Peyer's patch (tissue), 4 donors: ENCODE measurements at regions not wholly inside any gene's neighbourhood (a gene's known extent, or its start where the extent isn't known, plus 50 kb on each side); places are given as distances from the start of the nearest gene placed in this dataset.

ENCODE experiments used
- POLR2A ChIP-seq, 2 donors: fragments of 450-650 bp; IDR thresholded peaks; one replicate each; pipeline ENCODE4 v1.5.1; 2017; ENCODE audit warnings: antibody characterized with exemption in 2 of 2, mild to moderate bottlenecking in 2 of 2, moderate library complexity in 2 of 2
- TF ChIP-seq, protein P1 (sequence below), 6 experiments: fragments of 450-650 bp in 4 of 6; fragments of 200-600 bp in 2 of 6; sonication (generic) in 1 of 6; IDR thresholded peaks; one replicate each; pipeline ENCODE4 v1.5.1; 2017 to 2019; ENCODE audit warnings: antibody characterized with exemption in 6 of 6, mild to moderate bottlenecking in 3 of 6, moderate library complexity in 1 of 6

DNA sequence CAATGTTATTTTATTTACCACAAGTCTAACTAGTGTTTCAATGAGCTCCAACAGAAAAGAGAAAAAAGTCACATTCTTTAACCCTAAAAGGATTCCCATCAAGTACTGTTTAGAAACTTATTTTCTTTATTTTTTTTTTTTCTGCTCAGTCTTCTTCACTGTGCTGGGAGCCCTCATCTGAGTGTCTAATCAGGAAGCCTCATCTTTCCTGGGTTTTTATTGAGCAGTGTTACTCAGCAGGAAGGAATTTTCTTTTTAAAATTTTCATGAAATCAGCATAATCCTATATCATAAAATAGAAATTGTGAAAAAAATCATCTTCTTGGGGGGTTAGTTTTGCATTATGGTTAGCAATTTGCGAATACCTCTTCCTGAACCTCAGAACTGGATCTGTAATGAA lies 453.8 kb downstream of the CDH2 start:
- TF ChIP-seq, protein P1, sequence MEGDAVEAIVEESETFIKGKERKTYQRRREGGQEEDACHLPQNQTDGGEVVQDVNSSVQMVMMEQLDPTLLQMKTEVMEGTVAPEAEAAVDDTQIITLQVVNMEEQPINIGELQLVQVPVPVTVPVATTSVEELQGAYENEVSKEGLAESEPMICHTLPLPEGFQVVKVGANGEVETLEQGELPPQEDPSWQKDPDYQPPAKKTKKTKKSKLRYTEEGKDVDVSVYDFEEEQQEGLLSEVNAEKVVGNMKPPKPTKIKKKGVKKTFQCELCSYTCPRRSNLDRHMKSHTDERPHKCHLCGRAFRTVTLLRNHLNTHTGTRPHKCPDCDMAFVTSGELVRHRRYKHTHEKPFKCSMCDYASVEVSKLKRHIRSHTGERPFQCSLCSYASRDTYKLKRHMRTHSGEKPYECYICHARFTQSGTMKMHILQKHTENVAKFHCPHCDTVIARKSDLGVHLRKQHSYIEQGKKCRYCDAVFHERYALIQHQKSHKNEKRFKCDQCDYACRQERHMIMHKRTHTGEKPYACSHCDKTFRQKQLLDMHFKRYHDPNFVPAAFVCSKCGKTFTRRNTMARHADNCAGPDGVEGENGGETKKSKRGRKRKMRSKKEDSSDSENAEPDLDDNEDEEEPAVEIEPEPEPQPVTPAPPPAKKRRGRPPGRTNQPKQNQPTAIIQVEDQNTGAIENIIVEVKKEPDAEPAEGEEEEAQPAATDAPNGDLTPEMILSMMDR (IDR thresholded peaks at IDR 0.05) = no peak
- TF ChIP-seq POLR2A (IDR thresholded peaks at IDR 0.05) = no peak
